NT2/D1 (cell line): ENCODE measurements at regions not wholly inside any gene's neighbourhood (a gene's known extent, or its start where the extent isn't known, plus 50 kb on each side); places are given as distances from the start of the nearest gene placed in this dataset.

Source experiments
- YY1 ChIP-seq: IDR thresholded peaks from 2 replicates; pipeline ENCODE4 v1.6.1; 2011; ENCODE audit not compliant: insufficient read length, insufficient read depth
- ZNF274 ChIP-seq: IDR thresholded peaks from 2 replicates; pipeline ENCODE4 v1.6.1; 2011; ENCODE audit warnings: mild to moderate bottlenecking, low read depth, low read length

DNA sequence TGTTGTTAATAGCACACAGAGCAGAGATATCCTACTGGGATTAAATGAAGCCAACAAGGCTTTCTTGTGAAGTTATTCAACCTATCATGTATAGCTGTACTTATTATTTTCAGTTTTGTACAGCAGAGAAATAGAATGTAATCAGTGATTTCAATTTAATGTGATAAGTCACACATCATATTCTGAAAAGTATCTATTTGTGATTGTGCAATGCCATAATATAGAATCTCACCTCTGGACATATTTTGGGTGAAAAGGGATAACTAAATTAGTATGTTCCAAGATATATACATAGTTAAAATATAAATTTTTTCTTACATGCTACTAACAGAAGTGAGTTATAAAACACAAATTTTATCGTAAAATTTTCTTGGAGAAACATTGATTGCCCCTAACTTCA is 544.3 kb upstream of the KIF2B start:
- TF ChIP-seq ZNF274 (no peak), YY1 (no peak)
